Astrocyte (in vitro differentiated cells and primary cell): ENCODE measurements at regions not wholly inside any gene's neighbourhood (a gene's known extent, or its start where the extent isn't known, plus 50 kb on each side); places are given as distances from the start of the nearest gene placed in this dataset.

Source experiments
- DNase-seq: peaks from one replicate; pipeline ENCODE4 v3.0.0-alpha.2; 2010; ENCODE audit warnings: low read depth
- FAIRE-seq: peaks from 2 replicates; lab custom pipeline; 2011; peaks lifted over from hg19 to GRCh38; lab: Jason Lieb, UNC
- H2AFZ ChIP-seq: 2 replicates; pipeline ENCODE4 v1.6.0; 2012; ENCODE audit warnings: low read depth, low read length, inconsistent platforms
- H3K27ac ChIP-seq: 2 replicates; pipeline ENCODE4 v1.5.1; 2011; ENCODE audit warnings: low read depth, low read length, inconsistent platforms
- H3K27me3 ChIP-seq: 2 replicates; pipeline ENCODE4 v1.6.0; 2011; ENCODE audit warnings: low read length, inconsistent platforms; ENCODE audit not compliant: insufficient read depth
- H3K36me3 ChIP-seq: 2 replicates; pipeline ENCODE4 v1.5.1; 2011; ENCODE audit warnings: low read length, inconsistent platforms; ENCODE audit not compliant: insufficient read depth
- H3K4me1 ChIP-seq: 2 replicates; pipeline ENCODE4 v1.5.1; 2011; ENCODE audit warnings: low read length, inconsistent platforms; ENCODE audit not compliant: insufficient read depth
- H3K4me2 ChIP-seq: 2 replicates; pipeline ENCODE4 v1.6.0; 2012; ENCODE audit warnings: low read length, inconsistent platforms
- H3K4me3 ChIP-seq: 2 replicates; pipeline ENCODE4 v1.5.1; 2011; ENCODE audit warnings: low read depth, mild to moderate bottlenecking, low read length, inconsistent platforms; ENCODE audit not compliant: insufficient read depth
- H3K79me2 ChIP-seq: 2 replicates; pipeline ENCODE4 v1.6.0; 2012; ENCODE audit warnings: mild to moderate bottlenecking, low read length, inconsistent platforms; ENCODE audit not compliant: insufficient read depth
- H3K9ac ChIP-seq: 2 replicates; pipeline ENCODE4 v1.6.0; 2012; ENCODE audit warnings: mild to moderate bottlenecking, low read length, inconsistent platforms
- H3K9me3 ChIP-seq: 2 replicates; pipeline ENCODE4 v1.5.1; 2012; ENCODE audit warnings: low read depth, mild to moderate bottlenecking, low read length, inconsistent platforms; ENCODE audit not compliant: insufficient read depth
- H4K20me1 ChIP-seq: 2 replicates; pipeline ENCODE4 v1.6.0; 2012; ENCODE audit warnings: low read length, inconsistent platforms; ENCODE audit not compliant: insufficient read depth
- H3K27ac Mint-ChIP-seq: one replicate; pipeline ENCODE4 v1.8.0; 2021; ENCODE audit warnings: mild to moderate bottlenecking, mixed read lengths; ENCODE audit not compliant: unreplicated experiment
- H3K27me3 Mint-ChIP-seq: one replicate; pipeline ENCODE4 v1.8.0; 2021; ENCODE audit warnings: low read depth, mixed read lengths; ENCODE audit not compliant: unreplicated experiment
- H3K36me3 Mint-ChIP-seq: one replicate; pipeline ENCODE4 v1.8.0; 2021; ENCODE audit warnings: low read depth, mixed read lengths; ENCODE audit not compliant: unreplicated experiment
- H3K4me1 Mint-ChIP-seq: one replicate; pipeline ENCODE4 v1.8.0; 2021; ENCODE audit warnings: low read depth, mixed read lengths; ENCODE audit not compliant: unreplicated experiment
- H3K4me3 Mint-ChIP-seq: one replicate; pipeline ENCODE4 v1.8.0; 2021; ENCODE audit warnings: mild to moderate bottlenecking, moderate library complexity, mixed read lengths; ENCODE audit not compliant: unreplicated experiment
- H3K9me3 Mint-ChIP-seq: one replicate; pipeline ENCODE4 v1.8.0; 2021; ENCODE audit warnings: mild to moderate bottlenecking, mixed read lengths; ENCODE audit not compliant: unreplicated experiment
- EZH2 ChIP-seq: IDR thresholded peaks from 2 replicates; pipeline ENCODE4 v1.6.1; 2012; ENCODE audit warnings: mild to moderate bottlenecking, low read length, inconsistent platforms; ENCODE audit not compliant: insufficient read depth
- TF ChIP-seq, protein P1 (sequence below): IDR thresholded peaks from 2 replicates; pipeline ENCODE4 v1.5.1; 2011; ENCODE audit warnings: low read depth, mild to moderate bottlenecking, inconsistent platforms, low read length, moderate library complexity; ENCODE audit not compliant: insufficient read depth

DNA sequence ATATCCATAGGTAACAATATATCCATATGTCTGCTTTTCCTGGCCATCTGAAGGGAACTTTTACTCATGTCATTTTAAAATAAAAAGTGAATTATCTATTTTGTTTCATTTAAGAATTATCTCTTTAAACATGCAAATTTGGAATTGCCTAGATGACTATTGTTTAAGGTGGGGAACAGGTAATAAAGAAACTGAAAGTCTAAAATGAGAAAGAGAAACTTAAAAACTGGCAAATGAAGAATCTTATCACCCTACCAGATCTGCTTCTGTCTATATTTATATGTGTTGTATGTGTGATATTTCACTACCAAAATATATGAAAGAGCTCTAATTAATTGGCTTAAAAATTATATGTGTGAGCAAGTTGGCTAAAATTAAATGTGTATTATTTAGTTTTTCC, 243.2 kb upstream of the KCNH7 start:
- TF ChIP-seq, protein P1, sequence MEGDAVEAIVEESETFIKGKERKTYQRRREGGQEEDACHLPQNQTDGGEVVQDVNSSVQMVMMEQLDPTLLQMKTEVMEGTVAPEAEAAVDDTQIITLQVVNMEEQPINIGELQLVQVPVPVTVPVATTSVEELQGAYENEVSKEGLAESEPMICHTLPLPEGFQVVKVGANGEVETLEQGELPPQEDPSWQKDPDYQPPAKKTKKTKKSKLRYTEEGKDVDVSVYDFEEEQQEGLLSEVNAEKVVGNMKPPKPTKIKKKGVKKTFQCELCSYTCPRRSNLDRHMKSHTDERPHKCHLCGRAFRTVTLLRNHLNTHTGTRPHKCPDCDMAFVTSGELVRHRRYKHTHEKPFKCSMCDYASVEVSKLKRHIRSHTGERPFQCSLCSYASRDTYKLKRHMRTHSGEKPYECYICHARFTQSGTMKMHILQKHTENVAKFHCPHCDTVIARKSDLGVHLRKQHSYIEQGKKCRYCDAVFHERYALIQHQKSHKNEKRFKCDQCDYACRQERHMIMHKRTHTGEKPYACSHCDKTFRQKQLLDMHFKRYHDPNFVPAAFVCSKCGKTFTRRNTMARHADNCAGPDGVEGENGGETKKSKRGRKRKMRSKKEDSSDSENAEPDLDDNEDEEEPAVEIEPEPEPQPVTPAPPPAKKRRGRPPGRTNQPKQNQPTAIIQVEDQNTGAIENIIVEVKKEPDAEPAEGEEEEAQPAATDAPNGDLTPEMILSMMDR, result no peak
- TF ChIP-seq EZH2, result no peak
- Mint-ChIP-seq H3K27me3 (no peaks in the 10 kb centered on the region), H3K4me3 (no peak overlapping the region), H3K27ac (no peak overlapping the region), H3K4me1 (no peaks in the 10 kb centered on the region), H3K36me3 (no peaks in the 10 kb centered on the region), H3K9me3 (peaks cover 2% of the 10 kb centered on the region)
- Histone ChIP-seq H3K27me3 (no peaks in the 10 kb centered on the region), H3K4me1 (no peaks in the 10 kb centered on the region), H3K4me2 (no peak overlapping the region), H2AFZ (no peak overlapping the region), H3K9ac (no peak overlapping the region), H3K9me3 (no peaks in the 10 kb centered on the region), H4K20me1 (no peaks in the 10 kb centered on the region), H3K36me3 (no peaks in the 10 kb centered on the region), H3K27ac (no peak overlapping the region), H3K79me2 (no peaks in the 10 kb centered on the region), H3K4me3 (no peak overlapping the region)
- DNase-seq (no peak), FAIRE-seq (no peak)

DNA sequence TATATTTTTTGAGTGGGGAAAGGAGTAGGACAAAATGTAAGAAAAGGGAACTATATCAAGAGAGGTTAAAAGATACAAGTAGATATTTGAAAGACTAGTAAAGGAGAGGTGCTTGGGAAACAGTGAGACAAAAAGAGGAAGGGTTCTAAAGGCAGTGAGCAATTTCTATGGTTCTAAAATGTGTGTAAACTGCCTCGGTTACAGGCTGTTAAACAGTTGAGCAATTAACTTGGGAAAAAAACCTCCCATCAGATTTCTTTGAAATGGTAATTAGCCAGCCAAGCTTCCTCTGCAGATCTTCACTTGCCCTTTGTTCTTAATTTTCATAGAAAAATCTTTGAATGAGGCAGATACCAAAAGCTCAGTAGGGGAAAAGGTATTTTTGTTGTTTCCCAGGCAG, 238.7 kb upstream of the KCNH7 start:
- Histone ChIP-seq H3K4me1 (no peaks in the 10 kb centered on the region), H4K20me1 (no peaks in the 10 kb centered on the region), H3K27ac (no peak overlapping the region), H3K27me3 (no peaks in the 10 kb centered on the region), H2AFZ (no peak overlapping the region), H3K9me3 (no peaks in the 10 kb centered on the region), H3K36me3 (no peaks in the 10 kb centered on the region), H3K4me3 (no peak overlapping the region), H3K79me2 (no peaks in the 10 kb centered on the region), H3K9ac (no peak overlapping the region), H3K4me2 (no peak overlapping the region)
- H3K27me3 Mint-ChIP-seq, result no peaks in the 10 kb centered on the region
- DNase-seq, result no peak
- H3K36me3 Mint-ChIP-seq, result no peaks in the 10 kb centered on the region
- no peak overlapping the region for H3K27ac Mint-ChIP-seq
- peaks cover 3% of the 10 kb centered on the region for H3K4me1 Mint-ChIP-seq
- H3K9me3 Mint-ChIP-seq, result peaks cover 8% of the 10 kb centered on the region
- no peak for TF ChIP-seq EZH2
- TF ChIP-seq, protein P1, result no peak
- FAIRE-seq, result no peak
- H3K4me3 Mint-ChIP-seq, result no peak overlapping the region

DNA sequence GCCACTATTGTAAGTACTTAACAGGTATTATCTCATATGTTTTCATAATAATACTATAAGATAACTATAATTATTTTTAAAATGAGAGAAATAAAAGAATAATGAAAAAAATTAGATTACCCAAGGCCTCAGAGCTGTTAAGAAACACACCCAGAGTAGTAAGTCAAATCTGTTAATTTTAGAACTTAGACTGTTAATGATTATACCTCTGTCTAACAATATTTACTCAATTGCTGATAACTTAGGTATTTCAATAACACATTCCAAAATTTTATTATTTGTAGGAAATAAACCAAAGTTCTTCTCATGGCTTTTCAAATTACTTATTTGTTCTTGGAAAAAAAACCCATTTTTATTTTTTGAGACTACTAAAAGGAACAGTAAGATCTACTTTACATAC, 227.5 kb upstream of the KCNH7 start:
- no peaks in the 10 kb centered on the region for H3K36me3 ChIP-seq
- no peak overlapping the region for H3K4me3 ChIP-seq
- DNase-seq, result no peak
- H3K9ac ChIP-seq, result no peak overlapping the region
- no peaks in the 10 kb centered on the region for H3K4me1 ChIP-seq
- H3K4me2 ChIP-seq, result no peak overlapping the region
- no peaks in the 10 kb centered on the region for H3K79me2 ChIP-seq
- H3K27me3 ChIP-seq, result no peaks in the 10 kb centered on the region
- no peaks in the 10 kb centered on the region for H4K20me1 ChIP-seq
- Mint-ChIP-seq H3K4me3 (no peak overlapping the region), H3K36me3 (no peaks in the 10 kb centered on the region), H3K27ac (no peak overlapping the region), H3K9me3 (peaks cover 3% of the 10 kb centered on the region), H3K27me3 (no peaks in the 10 kb centered on the region), H3K4me1 (no peaks in the 10 kb centered on the region)
- no peaks in the 10 kb centered on the region for H3K9me3 ChIP-seq
- no peak overlapping the region for H2AFZ ChIP-seq
- no peak for FAIRE-seq
- no peak for TF ChIP-seq EZH2
- TF ChIP-seq, protein P1, result no peak
- no peak overlapping the region for H3K27ac ChIP-seq
